COLO668 (cell line): ENCODE measurements at regions not wholly inside any gene's neighbourhood (a gene's known extent, or its start where the extent isn't known, plus 50 kb on each side); places are given as distances from the start of the nearest gene placed in this dataset.
A peak's percentile ranks its signal among the peaks of the same experiment; 100 is the strongest.

Experiments used
- DNase-seq: peaks from one replicate; lab custom pipeline; 2025; ENCODE audit not compliant: unreplicated experiment; lab: John Stamatoyannopoulos, UW

DNA sequence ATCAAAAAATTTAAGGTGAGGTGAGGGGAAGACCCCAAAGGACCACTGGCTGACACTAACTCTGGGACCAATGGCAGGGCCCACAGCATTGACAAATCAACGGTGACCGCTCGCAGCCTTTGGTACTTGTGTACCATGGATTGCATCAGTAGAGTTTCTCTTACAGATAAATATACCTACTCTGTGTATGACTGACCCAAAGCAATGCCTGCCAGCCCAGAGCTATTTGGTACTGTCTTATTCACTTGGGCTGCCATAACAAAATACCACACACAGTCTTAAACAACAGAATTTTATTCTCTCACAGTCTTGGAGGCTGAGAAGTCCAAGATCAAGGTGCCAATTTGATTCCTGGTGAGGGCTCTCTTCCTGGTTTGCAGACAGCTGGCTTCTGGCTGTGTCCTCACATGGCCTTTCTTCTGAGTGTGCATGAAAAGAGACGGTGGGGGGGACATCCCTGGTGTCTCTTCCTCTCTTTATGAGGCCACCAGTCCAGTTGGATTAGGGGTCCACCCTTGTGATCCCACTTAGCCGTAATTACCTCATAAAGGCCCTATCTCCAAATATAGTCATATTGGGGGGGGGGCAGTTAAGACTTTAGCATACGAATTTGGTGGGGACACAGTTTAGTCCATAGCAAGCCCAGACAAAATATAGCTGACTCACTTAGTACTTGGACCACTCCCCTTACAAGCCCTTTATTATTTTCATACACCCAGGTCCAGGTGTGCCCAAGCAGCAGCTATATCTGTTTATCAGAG is 336.3 kb downstream of the CD83 start:
- DNase-seq, result no peak

DNA sequence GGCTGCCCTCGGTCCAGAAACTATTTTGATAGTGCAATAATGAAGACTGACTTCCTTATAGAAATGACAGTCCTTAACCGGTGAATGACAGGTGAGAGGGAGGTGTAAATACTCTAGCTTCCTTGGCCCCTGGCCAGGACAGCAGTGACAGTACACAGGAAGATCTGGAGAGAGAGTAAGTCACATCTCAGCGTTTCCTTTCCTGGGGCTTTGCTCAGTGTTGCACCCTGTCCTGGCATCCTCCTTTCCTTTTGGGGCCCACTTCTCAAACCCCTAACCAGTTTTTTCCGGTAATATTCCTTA is 336.9 kb downstream of the CD83 start:
- peak; percentile 74 for DNase-seq

DNA sequence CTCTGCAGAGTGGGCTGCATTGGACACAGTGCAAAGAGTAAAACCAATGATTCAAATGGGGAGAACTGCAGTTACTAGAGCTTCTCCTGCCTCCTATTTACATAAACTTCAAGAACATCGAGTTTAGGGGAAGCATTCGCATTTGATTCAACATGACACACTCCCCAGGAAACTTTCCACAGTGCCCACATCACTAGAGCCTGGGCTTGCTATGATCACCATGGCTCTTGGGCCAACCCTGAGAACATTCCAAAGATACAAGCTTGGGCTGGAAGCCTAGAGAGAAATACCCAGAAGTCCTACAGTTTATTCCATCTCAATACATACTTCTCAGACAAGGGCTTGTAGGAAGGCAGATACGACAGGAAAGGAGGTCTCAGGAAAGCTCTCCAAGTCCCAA is 337.9 kb downstream of the CD83 start:
- DNase-seq, result no peak

DNA sequence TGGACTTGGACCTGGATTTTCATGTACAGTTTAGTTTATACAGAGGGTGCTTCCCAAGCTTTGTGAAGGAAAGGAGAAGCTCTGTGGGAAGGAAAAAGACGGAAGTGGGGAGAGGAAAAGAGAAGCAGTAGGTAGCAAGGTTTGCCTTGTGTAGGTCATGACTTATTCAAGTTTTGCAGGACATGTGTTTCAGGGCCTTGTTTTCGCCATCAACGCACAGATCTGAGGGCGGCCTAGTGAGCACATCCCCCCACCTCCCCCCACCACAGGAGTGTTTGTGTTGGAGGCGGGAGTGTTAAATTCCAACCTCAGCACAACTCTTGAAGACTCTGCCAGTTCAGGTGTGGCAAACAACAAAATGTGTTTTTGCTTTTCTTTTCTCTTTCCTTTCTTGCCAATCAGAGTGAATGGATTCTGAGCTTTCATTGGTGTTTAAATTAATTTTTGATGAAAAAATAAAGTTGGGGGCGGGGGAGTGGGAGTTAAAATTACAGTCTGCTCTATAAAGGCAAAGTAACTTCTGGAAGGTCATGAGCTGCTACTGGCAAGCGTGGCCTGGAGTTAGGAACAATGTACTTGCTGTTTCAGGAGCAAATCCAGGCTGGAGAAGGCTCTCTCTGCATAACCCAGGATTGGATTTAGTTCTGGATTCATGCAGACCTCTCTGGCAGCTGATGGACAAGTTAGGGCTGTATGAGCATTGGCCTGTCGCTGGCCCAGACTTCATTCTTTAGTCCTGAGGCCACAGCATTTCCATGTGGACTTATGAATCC is 338.5 kb downstream of the CD83 start:
- no peak for DNase-seq

DNA sequence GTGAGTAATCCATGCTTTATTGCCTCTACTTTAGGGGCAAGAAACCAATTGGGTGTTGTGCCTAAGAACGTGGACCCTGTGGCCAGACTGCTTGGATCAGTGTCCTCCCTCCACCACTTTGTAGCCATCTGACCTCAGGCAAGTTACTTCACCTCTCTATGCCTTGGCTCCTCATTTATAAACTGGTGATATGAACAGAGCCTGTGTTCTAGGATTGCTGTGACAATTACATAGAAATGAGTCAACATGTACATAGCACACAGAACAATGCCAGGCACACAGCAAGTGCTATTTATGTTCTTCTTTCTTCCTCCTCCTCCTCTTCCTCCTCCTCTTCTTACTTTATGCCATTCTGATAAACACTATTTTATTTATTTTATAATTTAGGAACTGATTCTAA is 339.4 kb downstream of the CD83 start:
- no peak for DNase-seq

DNA sequence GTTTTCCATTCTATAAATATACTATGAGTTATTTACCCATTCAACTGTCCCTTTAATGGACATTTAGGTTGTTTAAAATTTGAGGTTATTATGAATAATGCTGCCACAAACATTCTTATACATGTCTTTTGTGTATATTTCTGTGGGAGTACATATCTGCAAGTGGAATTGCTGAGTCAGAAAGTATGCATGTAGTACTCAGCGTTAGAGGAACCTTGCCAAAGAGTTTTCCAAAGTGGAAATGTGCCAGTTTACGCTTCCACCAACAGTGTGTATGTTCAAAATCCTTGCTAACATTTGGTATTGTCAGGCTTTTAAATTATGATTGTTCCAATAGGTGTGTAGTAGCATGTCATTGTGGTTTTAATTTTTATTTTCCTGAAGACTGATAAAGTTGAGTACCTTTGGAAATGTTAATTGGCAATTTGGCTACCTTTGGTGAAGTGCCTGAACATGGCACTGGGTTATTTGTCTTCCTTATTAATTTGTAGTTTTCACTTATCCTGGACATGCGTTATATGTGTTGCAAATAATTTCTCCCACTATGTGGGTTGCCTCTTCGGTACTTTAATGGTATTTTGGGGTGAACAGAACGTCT is 341.2 kb downstream of the CD83 start:
- no peak for DNase-seq

DNA sequence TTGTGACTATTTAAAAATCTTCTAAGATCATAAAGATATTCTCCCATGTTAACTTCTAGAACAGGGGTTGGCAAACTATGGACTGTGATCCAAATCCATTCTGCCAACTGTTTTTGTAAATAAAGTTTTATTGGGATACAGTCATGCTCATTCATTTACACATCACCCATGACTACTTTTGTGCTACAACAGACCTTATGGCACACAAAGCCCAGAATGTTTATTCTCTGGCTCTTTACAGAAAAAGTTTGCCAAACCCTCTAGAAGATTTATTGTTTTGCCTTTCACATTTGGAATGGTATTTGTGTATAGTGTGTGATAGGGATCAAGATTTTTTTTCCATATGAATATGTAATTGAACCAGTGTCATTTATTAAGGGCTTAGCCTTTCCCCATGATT is 341.7 kb downstream of the CD83 start:
- DNase-seq, result no peak

DNA sequence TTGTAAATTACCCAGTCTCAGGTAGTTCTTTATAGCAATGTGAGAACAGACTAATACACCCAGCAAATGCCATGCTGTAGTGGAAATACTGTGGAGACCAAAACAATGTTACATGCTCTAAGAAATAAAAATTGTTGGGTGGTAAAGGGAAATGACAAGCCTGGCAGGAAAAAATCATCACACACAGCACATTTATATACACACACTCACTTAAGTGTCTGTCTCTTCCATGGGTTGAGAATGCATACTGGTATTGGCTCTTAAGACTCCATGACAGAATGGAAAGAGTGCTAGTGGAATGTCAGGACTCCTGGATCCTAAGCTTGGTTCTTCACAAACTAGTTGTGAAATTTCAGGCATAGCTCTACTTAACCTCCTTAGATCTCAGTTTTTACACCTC is 343.0 kb downstream of the CD83 start:
- no peak for DNase-seq

DNA sequence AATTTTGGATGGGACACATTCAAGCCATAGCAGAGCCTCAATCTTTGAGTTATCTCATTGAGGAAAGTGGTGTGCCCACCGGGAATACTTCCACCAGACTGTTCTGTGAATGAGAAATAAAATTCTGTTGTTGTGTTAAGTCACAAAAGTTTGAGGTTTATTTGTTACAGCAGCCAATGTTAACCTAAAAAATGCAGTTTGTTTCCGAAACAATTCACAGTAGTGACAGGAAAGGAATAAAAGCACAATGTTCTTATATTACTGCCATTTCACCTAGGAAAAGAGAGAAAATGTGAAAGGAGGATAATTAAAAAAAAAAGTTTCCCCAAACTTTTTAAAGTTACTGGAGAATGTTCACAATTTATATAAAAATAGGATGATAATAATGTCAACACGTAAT is 344.6 kb downstream of the CD83 start:
- DNase-seq, result no peak

DNA sequence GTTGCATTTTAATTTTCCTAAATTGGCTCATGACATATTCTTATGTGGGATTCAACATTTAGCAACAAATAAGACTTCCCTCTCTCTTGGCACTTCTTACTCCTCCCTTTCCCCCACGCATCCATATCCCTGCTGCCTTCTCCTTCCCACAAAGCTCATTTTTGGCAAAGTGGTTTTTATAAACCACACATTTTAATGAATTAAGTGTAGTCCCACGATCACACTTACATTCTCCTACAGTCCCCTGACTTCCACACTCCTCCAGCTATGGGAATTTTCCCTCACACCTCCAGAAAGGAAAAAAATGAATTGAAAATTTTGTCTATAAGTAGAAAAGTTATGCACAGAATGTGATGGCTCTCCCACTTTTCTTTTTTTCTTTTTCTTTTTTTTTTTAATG is 345.0 kb downstream of the CD83 start:
- DNase-seq, result no peak

DNA sequence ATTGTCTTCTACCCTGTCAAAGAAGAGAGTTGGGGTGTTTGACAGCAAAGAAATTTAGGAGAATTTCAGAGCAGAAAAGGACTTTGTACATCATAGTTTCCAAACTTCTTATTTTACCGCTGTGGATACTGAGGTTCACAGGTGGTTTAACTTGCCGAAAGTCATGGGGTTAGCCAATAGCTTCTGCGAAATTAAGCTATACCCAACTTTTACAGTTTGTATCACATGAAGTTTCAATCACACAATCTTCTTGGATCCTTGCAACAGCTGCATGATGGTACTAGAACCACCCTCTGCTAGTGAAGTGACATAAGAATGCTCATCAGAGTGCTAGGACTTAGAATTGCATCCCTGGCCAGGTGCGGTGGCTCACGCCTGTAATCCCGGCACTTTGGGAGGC is 345.5 kb downstream of the CD83 start:
- DNase-seq, result no peak

DNA sequence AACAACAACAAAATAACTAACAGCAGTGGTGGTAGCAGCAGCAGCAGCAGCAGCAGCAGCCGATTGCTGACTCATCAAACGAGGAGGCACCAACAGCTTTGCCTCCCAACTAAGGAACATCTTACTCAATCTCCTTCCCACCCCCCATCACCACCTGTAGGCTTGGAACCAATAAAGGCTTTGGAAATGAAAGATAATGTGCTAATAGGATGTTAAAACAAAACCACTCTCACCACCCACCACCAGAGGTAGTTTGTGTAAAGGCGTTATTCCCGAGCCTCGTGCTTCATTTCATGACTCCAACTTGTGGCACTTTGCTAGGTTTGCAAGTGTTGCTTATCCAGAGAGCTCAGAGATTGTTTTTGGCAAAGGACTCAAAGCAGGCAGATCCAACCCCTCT is 346.5 kb downstream of the CD83 start:
- DNase-seq, result no peak

DNA sequence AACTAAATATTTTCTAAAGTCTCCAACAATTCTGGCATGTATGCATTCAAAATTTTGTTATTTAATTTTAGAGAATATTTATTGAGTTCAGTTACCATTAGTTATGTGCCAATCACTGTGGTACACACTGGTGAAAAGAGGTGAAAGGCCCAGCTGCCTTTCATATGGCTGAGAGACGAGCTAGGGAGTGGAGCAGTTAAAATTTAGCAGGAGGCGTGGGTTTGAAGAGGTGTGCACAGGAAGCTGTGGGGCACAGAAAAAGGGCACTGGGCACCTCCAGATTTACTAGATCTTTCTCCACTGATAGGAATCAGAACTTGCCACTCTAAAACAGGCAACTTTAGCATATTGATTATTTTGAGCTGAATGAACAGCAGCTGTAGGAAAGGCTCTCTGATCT is 347.1 kb downstream of the CD83 start:
- no peak for DNase-seq

DNA sequence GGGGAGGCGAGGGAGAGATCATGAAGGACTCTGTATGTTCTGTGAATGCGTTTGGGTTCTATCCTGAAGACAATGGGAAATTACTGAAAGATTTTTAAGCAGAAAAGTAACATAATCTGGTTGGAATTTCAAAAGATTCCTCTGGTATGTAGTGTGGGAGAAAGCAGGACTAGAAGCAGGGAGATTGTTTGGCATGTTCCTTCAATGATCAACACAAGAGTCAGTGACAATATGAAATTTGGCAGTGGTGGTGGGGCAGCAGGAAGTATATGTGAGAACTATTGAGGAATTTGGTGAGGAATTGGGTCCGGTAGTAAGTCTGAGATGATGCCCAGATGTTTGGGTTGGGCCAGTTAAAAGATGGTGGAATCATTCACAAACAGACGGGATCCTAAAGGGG is 348.7 kb downstream of the CD83 start:
- DNase-seq, result no peak

DNA sequence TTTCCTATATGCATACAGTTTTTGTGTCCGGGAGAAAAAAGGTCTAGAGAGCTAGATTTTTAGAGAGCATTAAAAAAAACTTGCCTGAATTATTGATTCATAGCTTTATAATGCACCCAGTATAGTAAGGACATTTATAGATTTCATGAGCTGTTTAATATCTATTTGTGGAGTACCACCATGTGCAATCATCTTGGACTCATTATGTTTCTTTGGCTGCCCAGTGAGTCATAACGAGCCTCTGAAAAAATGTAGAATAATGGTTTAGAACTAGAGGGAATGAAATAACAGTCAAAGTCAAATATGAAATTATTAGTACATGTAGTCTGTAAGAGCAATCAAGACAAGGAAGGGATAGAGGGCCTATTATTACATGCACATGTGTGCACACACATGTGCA is 350.0 kb downstream of the CD83 start:
- no peak for DNase-seq

DNA sequence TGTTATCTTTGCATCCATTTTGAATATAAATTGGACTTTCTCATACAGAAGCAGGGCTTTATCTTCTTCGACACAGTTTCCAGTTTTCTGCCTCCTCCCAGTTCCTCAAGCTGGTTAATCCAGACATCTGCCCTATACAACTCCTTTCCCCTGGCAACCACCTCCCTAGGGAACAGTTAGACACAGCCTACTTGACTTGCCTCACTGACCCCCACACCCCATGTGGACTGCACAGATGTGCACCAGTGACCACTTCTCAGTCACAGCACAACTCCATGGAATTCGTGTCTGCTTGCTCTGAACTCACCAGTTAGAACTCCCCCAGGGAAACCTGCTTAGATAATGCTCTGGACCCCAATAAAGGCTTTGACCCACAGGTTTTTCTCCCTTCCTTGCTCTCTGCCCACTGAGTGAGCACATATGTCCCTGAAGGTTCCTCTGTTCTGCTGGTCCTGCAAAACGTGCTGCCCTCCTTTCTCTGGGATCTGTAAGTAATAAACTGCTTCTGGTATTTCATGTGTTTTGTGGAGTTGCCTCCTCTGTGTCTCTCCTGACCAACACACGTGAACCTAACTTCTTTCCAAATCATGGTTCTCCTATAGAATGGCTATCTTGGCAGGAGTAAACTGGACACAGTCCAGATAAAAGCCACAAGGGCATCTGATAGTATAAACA is 351.2 kb downstream of the CD83 start:
- no peak for DNase-seq

DNA sequence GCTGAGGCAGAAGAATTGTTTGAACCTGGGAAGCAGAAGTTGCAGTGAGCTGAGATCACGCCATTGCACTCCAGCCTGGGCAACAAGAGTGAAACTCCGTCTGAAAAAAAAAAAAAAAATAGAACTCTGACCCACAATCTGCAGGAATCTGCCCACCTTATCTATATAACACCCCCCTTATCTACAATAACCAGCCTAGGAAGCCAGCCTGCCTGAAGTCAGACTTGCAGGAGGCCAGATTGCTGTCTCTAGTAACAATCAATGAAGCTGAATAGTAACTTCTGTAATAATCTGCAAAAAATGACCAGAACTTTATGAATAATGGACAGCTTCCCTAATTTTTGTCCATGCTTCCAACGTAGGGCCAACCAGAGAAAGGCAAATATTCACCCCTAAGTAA is 352.5 kb downstream of the CD83 start:
- DNase-seq, result no peak

DNA sequence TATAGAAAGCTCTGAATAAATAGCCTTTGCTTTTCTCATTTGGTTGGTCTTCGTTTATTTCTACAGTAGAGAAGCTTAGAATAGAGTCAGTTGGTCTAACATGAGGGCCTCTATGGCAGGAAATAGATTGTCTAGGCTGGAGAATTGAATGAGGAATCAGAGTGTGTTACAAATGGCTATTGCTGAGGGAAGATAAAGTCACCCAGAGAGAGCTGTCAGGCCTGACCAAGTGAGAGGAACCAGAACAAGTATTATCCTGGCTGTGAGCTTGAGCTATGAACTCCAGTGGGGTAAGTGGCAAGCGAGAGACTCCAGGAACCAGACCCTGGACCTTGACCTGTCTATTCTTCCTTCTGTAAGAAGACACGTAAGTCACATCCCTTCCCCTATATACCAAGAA is 353.1 kb downstream of the CD83 start:
- DNase-seq, result no peak

DNA sequence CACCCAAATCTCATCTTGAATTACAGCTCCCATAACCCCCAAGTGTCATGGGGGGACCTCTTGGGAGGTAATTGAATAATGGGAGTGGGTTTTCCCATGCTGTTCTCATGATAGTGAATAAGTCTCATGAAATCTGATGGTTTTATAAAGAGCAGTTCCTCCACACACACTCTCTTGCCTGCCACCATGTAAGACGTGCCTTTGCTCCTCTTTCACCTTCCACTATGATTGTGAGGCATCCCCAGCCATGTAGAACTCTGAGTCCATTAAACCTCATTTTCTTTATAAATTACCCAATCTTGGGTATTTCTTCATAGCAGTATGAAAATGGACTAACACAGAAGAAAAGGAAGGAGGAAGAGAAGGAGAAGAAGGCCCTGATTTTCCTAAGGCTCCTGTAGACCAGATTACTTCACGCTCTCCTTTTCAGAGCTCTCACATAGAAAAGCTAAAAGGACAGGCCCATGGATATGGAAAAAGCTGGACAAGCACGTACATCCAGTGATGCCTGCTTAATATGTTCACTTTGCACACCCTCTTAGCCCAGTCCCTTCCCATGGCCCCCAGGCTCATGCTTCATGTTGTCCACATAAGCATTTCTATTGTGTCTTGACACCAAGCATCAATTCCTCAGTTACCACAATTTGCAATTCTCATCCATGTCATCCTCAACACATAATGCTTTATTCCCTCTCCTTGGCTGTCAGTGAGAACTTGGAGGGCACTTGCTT is 354.8 kb downstream of the CD83 start:
- DNase-seq, result no peak

DNA sequence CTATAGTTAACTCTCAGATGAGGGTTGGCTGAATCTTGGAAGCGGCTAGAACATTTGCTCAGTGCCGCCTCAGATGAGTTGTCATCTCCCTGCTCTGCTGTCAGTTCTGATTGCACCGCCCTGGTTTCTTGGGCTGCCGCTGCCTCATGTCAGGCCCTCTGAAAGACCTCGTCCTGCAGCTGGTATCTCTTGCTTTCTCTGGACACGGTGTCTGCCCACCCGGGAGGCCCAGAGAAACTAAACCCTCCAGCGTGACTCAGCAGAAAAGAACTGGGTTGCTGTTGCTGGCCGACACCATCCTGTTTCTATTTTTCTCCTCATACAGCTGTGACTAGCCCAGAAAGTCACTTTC is 355.4 kb downstream of the CD83 start:
- no peak for DNase-seq

DNA sequence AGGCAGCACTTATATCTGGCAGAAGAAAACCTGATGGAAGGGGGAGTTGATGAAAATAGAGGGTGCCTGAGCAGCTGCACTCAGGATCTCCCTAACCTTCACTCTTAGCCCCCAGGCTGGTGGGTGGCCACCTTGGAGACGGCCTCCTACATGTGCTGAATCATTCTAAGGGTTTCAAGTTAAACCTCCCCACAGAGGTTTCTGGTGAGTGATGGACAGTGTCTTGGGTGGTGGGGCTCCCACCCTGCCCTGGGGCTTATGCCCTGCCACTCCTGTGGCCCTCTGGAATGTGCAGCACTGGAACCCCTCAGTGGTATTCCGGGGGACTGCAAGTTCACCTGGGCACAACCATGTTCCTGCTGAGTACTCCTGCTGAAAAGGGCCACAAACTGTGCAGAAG is 357.2 kb downstream of the CD83 start:
- no peak for DNase-seq
